ENCODE measurements at regions not wholly inside any gene's neighbourhood (a gene's known extent, or its start where the extent isn't known, plus 50 kb on each side); places are given as distances from the start of the nearest gene placed in this dataset.

DNA sequence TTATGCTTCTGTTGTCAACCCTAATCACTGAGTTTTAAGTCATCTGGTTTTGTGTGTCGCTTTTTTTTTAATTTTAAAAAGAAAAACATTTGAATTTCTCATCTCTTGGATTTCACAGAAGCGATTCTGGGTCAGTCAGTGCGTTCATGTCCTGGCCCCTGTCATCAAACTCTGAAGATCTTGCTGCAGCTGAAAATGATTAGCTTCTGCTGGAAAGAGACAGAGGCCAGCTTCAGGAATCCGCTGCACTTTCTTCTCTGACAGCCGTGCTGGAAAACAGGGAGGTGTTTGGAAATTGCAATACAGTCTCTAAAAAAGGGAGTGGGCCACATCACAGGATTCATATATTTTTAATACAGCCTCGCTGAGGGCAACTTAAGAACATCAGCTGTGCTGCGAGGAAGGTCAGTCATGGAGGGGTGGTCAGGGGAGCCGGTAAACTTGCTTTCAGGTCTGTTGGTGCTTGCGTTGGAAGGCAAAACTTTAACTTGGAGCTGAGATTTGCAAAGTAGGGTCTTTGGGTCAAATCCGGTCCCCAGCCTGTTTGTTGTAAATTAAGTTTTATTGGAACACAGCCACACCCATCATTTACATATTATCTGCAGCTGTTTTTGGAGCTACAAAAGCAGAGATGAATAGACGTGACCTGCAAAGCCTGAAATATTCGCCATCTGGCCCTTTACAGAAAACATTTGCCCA, 190.8 kb downstream of the AACS start:
- intact Hi-C loops (cut with DNase I): no loop called here
- DNase-seq (ENCODE audit: missing footprints) (no peak), ATAC-seq (no peak)

GRCh38 chr12:125256634-125256936, 191.3 kb downstream of the AACS start:
- intact Hi-C loops (cut with DNase I): no loop called here
- no peak for ATAC-seq
- DNase-seq (ENCODE audit: missing footprints): no peak

- intact Hi-C loops (cut with DNase I): no loop called here
- ATAC-seq: no peak
These were observed 194.1 kb downstream of the AACS start for GRCh38 chr12:125259178-125259867.

GRCh38 chr12:125262851-125263250, 197.6 kb downstream of the AACS start:
- DNase-seq (ENCODE audit: missing footprints) (no peak), ATAC-seq (no peak)
- intact Hi-C loops (cut with DNase I): no loop called here

More at GRCh38 chr12:125259178-125259867, 194.1 kb downstream of the AACS start:
- no peak for DNase-seq (ENCODE audit: missing footprints)

- ATAC-seq (no peak), DNase-seq (ENCODE audit: missing footprints) (no peak)
- intact Hi-C loops (cut with DNase I): no loop called here
These were observed 198.2 kb downstream of the AACS start for GRCh38 chr12:125263385-125263784.

- no peak for DNase-seq (ENCODE audit: missing footprints)
- ATAC-seq: no peak
- intact Hi-C loops (cut with DNase I): no loop called here
These were observed 201.9 kb downstream of the AACS start for GRCh38 chr12:125267114-125267513.

DNA sequence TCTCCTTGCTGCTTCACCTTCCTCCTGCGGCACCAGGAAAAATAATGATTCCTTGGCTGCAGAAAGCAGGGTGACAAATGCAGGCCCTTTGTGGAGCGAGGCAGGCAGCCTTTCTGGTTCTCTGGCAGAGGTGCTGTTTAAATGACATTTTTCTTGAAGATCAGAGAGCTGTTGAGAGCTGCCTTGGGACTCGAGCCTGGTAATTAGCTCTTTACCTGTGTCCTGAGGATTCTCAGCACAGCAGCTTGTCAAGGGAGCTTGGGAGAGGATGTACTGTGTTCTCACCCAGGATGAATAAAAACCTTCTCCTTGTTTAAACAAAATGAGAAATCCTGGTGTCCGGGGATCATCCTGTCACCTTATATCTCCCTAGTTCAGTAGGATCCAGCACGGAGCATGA, 204.0 kb downstream of the AACS start:
- ATAC-seq (no peak), DNase-seq (ENCODE audit: missing footprints) (no peak)
- intact Hi-C loops (cut with DNase I): no loop called here

GRCh38 chr12:125271892-125272291, 206.7 kb downstream of the AACS start:
- ATAC-seq (no peak), DNase-seq (ENCODE audit: missing footprints) (no peak)
- intact Hi-C loops (cut with DNase I): no loop called here

GRCh38 chr12:125272383-125272933, 207.2 kb downstream of the AACS start:
- ATAC-seq: no peak
- DNase-seq (ENCODE audit: missing footprints): no peak
- intact Hi-C loops (cut with DNase I): no loop called here

GRCh38 chr12:125276567-125276966, 211.3 kb downstream of the AACS start:
- no peak for ATAC-seq
- intact Hi-C loops (cut with DNase I): no loop called here
- DNase-seq (ENCODE audit: missing footprints): no peak

- DNase-seq (ENCODE audit: missing footprints): no peak
- intact Hi-C loops (cut with DNase I): no loop called here
- ATAC-seq: no peak
These were observed 215.5 kb downstream of the AACS start for GRCh38 chr12:125280482-125281377.

GRCh38 chr12:125282921-125283320, 217.7 kb downstream of the AACS start:
- DNase-seq (ENCODE audit: missing footprints) (no peak), ATAC-seq (no peak)
- intact Hi-C loops (cut with DNase I): no loop called here

DNA sequence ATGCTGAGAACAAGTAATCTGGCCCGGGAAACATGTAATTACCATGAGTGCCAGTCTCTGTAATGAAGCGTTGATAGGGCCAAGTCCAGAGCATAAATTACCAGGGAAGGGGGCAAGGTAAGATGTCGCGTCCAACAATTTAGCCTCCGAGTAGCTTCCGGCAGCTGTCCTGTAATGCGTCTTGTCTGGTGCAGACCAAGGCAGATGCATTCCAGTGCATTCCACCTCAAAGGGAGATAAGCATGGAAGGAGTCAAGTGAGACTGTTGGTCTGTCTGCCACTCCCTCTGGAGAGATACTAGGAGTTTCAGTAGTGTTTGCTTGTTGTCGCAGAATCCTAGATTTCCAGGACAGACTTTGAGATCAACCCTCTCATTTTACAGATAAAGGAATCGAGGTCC, 218.3 kb downstream of the AACS start:
- no peak for ATAC-seq
- intact Hi-C loops (cut with DNase I): no loop called here
- DNase-seq (ENCODE audit: missing footprints): no peak

- ATAC-seq (no peak), DNase-seq (ENCODE audit: missing footprints) (no peak)
- intact Hi-C loops (cut with DNase I): no loop called here
These were observed 218.9 kb downstream of the AACS start for GRCh38 chr12:125284087-125284486.

DNA sequence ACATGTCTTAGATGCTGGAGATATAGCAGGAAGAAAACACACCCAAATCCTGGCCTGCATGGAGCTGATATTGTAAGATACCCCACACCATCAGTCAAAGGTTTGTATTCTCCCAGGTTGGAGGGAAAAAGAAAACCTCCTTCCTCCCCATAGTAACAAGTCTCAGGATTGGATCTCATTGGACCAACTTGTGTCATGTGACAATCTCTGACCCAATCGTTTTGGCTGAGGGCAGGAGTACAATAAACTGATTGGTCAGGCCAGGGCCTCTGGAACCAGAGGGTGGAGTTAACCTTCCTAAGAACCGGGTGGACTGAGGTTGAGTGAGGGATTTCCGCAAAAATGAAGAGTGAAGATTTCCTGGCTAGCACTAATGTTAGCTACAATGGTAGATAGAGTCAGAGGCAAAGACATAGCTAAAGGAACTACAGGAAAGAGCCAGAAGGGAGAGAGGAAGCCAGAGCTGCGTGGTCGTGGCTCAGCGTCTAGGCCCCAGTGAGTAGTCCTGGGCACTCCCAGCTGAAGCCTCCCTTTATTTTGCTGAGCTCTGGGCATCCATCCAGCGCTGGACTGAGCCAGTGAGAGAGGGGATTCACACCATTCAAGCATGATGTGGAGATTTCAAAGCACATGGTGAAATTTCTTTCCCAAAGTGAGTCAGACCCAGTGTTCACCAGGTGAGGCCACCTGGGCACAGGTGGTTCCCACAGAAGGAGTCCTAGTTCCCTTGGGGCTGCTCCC, 219.9 kb downstream of the AACS start:
- intact Hi-C loops (cut with DNase I): no loop called here
- ATAC-seq: no peak
- no peak for DNase-seq (ENCODE audit: missing footprints)

DNA sequence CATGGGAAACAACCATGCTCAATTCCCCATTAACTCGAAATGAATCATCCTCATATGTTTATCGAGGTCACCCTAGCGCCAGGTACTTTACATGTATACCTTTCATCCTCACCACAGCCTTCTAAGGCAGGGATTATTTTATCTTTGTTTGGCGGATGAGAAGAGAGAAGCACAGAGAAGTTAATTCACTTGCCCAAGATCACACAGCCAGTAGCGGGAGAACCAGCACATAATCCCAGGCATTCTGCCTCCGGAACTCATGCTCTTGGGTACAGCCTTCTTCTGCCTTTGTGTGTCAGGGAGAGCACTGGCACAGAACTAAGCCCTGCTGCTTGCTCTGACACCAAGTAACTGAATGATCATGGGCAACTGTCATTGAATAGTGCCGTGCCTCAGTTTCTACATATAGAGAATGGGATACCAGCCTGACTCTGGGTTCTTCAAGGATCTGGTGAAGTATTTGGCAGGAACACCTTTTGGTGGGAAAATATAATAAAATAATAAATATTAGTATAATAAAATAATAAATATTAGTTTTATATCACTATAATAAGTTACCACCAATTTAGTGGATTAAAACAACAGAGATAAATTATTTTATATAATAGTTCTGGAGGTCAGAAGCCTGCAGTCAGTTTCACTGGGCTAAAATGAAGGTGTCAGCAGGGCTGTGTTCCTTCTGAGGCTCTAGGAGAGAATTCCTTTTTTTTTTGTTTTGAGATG, 220.9 kb downstream of the AACS start:
- DNase-seq (ENCODE audit: missing footprints): no peak
- intact Hi-C loops (cut with DNase I): no loop called here

DNA sequence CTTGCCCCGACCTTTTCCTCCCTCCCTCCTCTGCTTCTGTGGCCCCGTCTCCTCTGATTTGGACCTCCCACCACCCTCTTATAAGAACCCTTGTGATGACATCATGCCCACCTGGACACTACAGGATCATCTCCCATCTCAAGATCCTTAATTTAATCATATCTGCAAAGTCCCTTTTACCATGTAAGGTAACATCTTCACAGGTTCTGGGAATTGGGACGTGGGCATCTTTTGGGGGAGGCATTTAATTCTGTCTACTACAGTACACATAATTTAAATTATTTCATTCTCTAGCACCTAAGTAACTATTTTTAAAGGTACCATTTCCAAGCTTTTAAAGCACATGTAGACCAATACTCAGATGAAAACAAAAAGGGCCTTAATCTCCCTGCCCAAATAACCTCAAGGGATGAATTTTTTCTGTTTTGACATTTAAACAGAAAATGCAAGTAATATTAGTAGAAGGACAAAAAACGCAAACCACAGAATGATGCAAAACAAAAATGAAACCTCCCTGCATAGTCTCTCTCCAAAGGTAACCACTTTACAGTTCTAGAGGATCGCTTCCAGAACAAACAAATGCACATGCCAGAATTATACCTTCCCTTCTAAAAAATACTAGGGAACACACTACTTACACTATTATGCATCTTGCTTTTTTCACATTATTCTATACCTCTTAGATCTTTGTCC, 222.1 kb downstream of the AACS start:
- ATAC-seq (no peak), DNase-seq (ENCODE audit: missing footprints) (no peak)
- intact Hi-C loops (cut with DNase I): no loop called here

More for the DNA sequence above, 220.9 kb downstream of the AACS start:
- no peak for ATAC-seq
